ENCODE measurements at regions not wholly inside any gene's neighbourhood (a gene's known extent, or its start where the extent isn't known, plus 50 kb on each side); places are given as distances from the start of the nearest gene placed in this dataset.
A peak's percentile ranks its signal among the peaks of the same experiment; 100 is the strongest.
"Not testable (repeated sequence)": the region's sequence is repeated elsewhere in the genome, so short reads cannot be mapped to it uniquely, and the experiment has no call there.

GRCh38 chr15:84094720-84095119 is 140.9 kb upstream of the GOLGA6L4 start:
- not testable (repeated sequence) for DNase-seq

- DNase-seq, result not testable (repeated sequence)
Observed at GRCh38 chr15:84097053-84097452, 138.5 kb upstream of the GOLGA6L4 start.

- no peak for DNase-seq
Observed at GRCh38 chr15:84098604-84099003, 137.0 kb upstream of the GOLGA6L4 start.

GRCh38 chr15:84099181-84099580 is 136.4 kb upstream of the GOLGA6L4 start:
- DNase-seq, result no peak

GRCh38 chr15:84103345-84103744 is 132.2 kb upstream of the GOLGA6L4 start:
- DNase-seq, result no peak

- no peak for DNase-seq
Observed at GRCh38 chr15:84104853-84105252, 130.7 kb upstream of the GOLGA6L4 start.

GRCh38 chr15:84108728-84109127 is 126.8 kb upstream of the GOLGA6L4 start:
- no peak for DNase-seq

GRCh38 chr15:84111575-84111974 is 124.0 kb upstream of the GOLGA6L4 start:
- no peak for DNase-seq

- DNase-seq, result no peak
Observed at GRCh38 chr15:84112025-84112424, 123.5 kb upstream of the GOLGA6L4 start.

GRCh38 chr15:84113919-84114318 is 121.7 kb upstream of the GOLGA6L4 start:
- no peak for DNase-seq

GRCh38 chr15:84114680-84115079 is 120.9 kb upstream of the GOLGA6L4 start:
- not testable (repeated sequence) for DNase-seq

- not testable (repeated sequence) for DNase-seq
Observed at GRCh38 chr15:84119351-84119750, 116.2 kb upstream of the GOLGA6L4 start.

GRCh38 chr15:84120903-84121302 is 114.7 kb upstream of the GOLGA6L4 start:
- DNase-seq, result not testable (repeated sequence)

- DNase-seq, result not testable (repeated sequence)
Observed at GRCh38 chr15:84128706-84129105, 106.9 kb upstream of the GOLGA6L4 start.

- DNase-seq, result not testable (repeated sequence)
Observed at GRCh38 chr15:84130098-84130831, 105.3 kb upstream of the GOLGA6L4 start.

GRCh38 chr15:84135931-84136456 is 99.6 kb upstream of the GOLGA6L4 start:
- not testable (repeated sequence) for DNase-seq

- peak; percentile 74 for DNase-seq
Observed at GRCh38 chr15:84142888-84143337, 92.7 kb upstream of the GOLGA6L4 start.

- no peak for DNase-seq
Observed at GRCh38 chr15:84143753-84144314, 91.7 kb upstream of the GOLGA6L4 start.

GRCh38 chr15:84144946-84145345 is 90.6 kb upstream of the GOLGA6L4 start:
- DNase-seq, result not testable (repeated sequence)

GRCh38 chr15:84146299-84146698 is 89.3 kb upstream of the GOLGA6L4 start:
- DNase-seq, result not testable (repeated sequence)

GRCh38 chr15:84147307-84147706 is 88.3 kb upstream of the GOLGA6L4 start:
- not testable (repeated sequence) for DNase-seq

GRCh38 chr15:84151205-84151931 is 84.2 kb upstream of the GOLGA6L4 start:
- DNase-seq, result no peak

GRCh38 chr15:84152381-84152979 is 83.1 kb upstream of the GOLGA6L4 start:
- not testable (repeated sequence) for DNase-seq

All from NCI-H1694 (cell line).